NCI-H524 treated with DMSO at 0.1 percent for 48 hours (cell line): ENCODE measurements at regions not wholly inside any gene's neighbourhood (a gene's known extent, or its start where the extent isn't known, plus 50 kb on each side); places are given as distances from the start of the nearest gene placed in this dataset.

ENCODE experiments used
- DNase-seq: peaks from one replicate; lab custom pipeline; 2025; lab: John Stamatoyannopoulos, UW

- DNase-seq, result no peak
Observed at GRCh38 chr20:9981829-9982228, 53.0 kb upstream of the ANKEF1 start.

GRCh38 chr20:9978397-9979004, 56.3 kb upstream of the ANKEF1 start:
- DNase-seq, result peak; percentile 85

- no peak for DNase-seq
Observed at GRCh38 chr20:9977629-9978028, 57.2 kb upstream of the ANKEF1 start.

GRCh38 chr20:9974324-9974723, 60.5 kb upstream of the ANKEF1 start:
- DNase-seq, result no peak

- DNase-seq, result no peak
Observed at GRCh38 chr20:9971746-9972145, 63.0 kb upstream of the ANKEF1 start.

GRCh38 chr20:9969626-9970025, 65.2 kb upstream of the ANKEF1 start:
- no peak for DNase-seq

- no peak for DNase-seq
Observed at GRCh38 chr20:9968015-9968414, 66.8 kb upstream of the ANKEF1 start.

- DNase-seq, result no peak
Observed at GRCh38 chr20:9966966-9967365, 67.8 kb upstream of the ANKEF1 start.

- no peak for DNase-seq
Observed at GRCh38 chr20:9963029-9963428, 71.8 kb upstream of the ANKEF1 start.

- no peak for DNase-seq
Observed at GRCh38 chr20:9958693-9959092, 76.1 kb upstream of the ANKEF1 start.

- no peak for DNase-seq
Observed at GRCh38 chr20:9955646-9956045, 79.1 kb upstream of the ANKEF1 start.

- no peak for DNase-seq
Observed at GRCh38 chr20:9949563-9949962, 85.2 kb upstream of the ANKEF1 start.

GRCh38 chr20:9945408-9945807, 89.4 kb upstream of the ANKEF1 start:
- DNase-seq, result no peak

- DNase-seq, result no peak
Observed at GRCh38 chr20:9942736-9943135, 92.1 kb upstream of the ANKEF1 start.

- DNase-seq, result no peak
Observed at GRCh38 chr20:9940329-9940728, 94.5 kb upstream of the ANKEF1 start.

- DNase-seq, result no peak
Observed at GRCh38 chr20:9939231-9939630, 95.6 kb upstream of the ANKEF1 start.

GRCh38 chr20:9935285-9935684, 96.4 kb upstream of the PAK5 start:
- no peak for DNase-seq

GRCh38 chr20:9930142-9930541, 91.3 kb upstream of the PAK5 start:
- no peak for DNase-seq

GRCh38 chr20:9928955-9929354, 90.1 kb upstream of the PAK5 start:
- DNase-seq, result no peak

GRCh38 chr20:9928281-9928737, 89.4 kb upstream of the PAK5 start:
- no peak for DNase-seq

GRCh38 chr20:9927224-9927623, 88.3 kb upstream of the PAK5 start:
- DNase-seq, result no peak

GRCh38 chr20:9926476-9926875, 87.6 kb upstream of the PAK5 start:
- DNase-seq, result no peak

- DNase-seq, result no peak
Observed at GRCh38 chr20:9926007-9926406, 87.1 kb upstream of the PAK5 start.

GRCh38 chr20:9923648-9924047, 84.8 kb upstream of the PAK5 start:
- no peak for DNase-seq

GRCh38 chr20:9920866-9921265, 82.0 kb upstream of the PAK5 start:
- DNase-seq, result no peak
